Epithelial cell of proximal tubule (primary cell): ENCODE measurements at regions not wholly inside any gene's neighbourhood (a gene's known extent, or its start where the extent isn't known, plus 50 kb on each side); places are given as distances from the start of the nearest gene placed in this dataset.

Experiments
- DNase-seq: peaks from one replicate; pipeline ENCODE4 v3.0.0-alpha.2; 2011; ENCODE audit warnings: low read depth
- H3K4me3 ChIP-seq: 2 replicates; pipeline ENCODE4 v1.5.1; 2011; ENCODE audit warnings: low read depth, mild to moderate bottlenecking, low read length
- TF ChIP-seq, protein P1 (sequence below): conservative IDR thresholded peaks from 2 replicates; pipeline ENCODE4 v1.5.1; 2012; ENCODE audit warnings: low read depth, mild to moderate bottlenecking, low read length

DNA sequence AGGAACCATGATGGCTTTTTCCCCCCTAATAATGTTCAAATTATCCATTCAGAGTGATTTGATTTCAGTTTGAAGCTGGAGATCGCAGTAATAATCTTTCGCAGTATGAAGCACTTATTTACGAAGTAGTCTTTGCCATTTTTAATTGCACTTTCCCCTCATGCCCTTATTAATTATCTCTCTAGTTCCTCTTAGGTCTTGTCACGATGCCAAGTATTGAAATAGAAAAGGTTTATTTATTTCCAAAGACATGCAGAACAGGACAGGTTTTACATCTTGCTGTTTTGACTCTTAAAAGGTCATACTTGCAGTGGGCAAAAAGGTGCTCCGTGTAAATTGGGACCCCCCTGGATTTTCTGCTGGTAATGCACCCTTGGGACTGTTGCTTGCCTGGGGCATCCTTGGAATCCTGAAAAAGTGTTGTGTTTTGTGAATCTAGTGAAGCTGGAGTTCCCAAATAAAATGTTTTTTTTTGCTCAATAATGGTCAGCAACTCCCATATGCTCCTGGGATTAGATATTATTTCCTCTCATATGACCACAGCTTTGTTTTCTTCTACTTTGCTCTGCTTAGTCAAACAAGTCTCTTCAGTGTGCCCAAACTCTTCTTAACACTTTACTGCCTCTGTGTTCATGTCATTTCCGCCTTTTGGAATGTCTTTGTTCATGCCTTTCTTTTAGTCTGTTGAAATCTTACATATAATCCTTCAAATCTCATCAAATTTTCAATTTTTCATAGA is 278.3 kb downstream of the TMEM38B start:
- no peak for DNase-seq
- no peak overlapping the region for H3K4me3 ChIP-seq
- TF ChIP-seq, protein P1, sequence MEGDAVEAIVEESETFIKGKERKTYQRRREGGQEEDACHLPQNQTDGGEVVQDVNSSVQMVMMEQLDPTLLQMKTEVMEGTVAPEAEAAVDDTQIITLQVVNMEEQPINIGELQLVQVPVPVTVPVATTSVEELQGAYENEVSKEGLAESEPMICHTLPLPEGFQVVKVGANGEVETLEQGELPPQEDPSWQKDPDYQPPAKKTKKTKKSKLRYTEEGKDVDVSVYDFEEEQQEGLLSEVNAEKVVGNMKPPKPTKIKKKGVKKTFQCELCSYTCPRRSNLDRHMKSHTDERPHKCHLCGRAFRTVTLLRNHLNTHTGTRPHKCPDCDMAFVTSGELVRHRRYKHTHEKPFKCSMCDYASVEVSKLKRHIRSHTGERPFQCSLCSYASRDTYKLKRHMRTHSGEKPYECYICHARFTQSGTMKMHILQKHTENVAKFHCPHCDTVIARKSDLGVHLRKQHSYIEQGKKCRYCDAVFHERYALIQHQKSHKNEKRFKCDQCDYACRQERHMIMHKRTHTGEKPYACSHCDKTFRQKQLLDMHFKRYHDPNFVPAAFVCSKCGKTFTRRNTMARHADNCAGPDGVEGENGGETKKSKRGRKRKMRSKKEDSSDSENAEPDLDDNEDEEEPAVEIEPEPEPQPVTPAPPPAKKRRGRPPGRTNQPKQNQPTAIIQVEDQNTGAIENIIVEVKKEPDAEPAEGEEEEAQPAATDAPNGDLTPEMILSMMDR, result no peak

DNA sequence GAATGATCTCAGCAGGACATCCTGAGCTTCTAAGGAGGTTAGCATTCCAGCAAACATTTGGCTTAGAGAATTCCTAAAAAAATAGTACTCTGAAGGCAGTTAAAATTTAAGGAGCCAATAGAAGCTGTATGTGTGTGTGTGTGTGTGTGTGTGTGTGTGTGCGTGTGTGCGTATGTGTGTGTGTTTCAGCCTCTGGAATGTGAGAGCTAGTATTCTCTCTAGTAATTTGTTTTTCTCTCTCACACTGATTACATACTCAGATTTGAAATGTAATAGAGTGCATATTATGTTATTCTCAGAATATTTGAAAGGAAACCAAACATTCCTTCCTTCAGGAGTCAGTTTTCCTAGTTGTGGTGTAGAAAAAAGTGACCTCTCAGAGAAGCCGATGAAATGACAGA is 279.6 kb downstream of the TMEM38B start:
- DNase-seq, result no peak
- TF ChIP-seq, protein P1, result no peak
- no peak overlapping the region for H3K4me3 ChIP-seq

DNA sequence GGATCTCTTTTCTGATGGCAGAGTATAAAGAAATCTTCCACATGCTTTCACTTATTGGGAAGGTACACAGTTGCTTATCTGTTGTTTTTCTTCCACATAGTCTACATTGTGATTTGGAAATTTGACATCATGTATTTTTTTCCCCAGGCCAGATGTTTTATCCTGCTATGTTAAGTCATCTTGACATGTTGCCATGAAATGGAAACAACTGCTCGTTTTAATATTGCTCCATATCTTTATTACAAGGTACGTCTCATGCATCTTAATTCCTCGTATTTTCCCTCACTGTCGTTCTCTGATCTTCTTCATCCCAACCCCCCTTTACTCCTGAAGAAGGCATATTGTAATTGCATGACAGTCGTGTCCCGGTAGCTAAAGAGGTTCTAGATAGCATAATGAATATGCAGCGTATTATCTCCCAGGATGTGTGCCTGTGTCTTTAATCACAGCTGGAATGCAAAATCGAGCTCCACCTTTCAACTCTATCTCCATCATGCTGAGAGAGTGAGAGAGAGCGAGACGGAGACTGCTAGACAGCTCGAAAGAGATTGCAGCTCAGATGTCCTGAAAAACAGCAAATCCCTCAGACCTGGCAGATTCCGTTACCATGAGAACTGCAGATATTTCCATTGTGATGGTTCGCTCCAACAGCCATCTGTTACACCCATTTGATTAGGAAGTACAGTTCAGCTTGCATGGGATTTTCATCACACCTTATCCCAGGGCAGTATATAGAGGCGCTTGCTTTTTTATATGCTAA is 281.7 kb downstream of the TMEM38B start:
- TF ChIP-seq, protein P1, result no peak
- H3K4me3 ChIP-seq, result no peak overlapping the region
- DNase-seq, result no peak

DNA sequence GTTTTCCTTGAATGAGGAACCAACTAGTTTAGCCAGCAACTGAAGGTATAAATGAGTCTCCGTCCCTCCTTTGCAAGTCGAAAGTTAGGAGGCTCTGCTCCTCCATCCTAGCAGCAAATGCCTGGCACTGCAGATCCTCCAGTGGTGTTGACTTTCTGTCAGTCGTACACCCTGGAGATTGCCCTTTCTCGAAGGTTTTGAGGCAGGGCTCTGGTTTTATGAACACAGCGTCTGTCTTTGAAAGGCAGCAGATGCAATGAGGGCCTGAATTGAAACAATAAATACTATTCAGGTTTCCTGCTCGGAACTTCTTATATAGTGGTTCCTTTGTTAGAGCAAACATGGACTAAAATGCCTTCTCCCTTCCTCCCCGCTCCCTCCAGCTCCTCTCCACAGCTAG is 284.0 kb downstream of the TMEM38B start:
- DNase-seq, result no peak
- H3K4me3 ChIP-seq, result no peak overlapping the region
- TF ChIP-seq, protein P1, result no peak

DNA sequence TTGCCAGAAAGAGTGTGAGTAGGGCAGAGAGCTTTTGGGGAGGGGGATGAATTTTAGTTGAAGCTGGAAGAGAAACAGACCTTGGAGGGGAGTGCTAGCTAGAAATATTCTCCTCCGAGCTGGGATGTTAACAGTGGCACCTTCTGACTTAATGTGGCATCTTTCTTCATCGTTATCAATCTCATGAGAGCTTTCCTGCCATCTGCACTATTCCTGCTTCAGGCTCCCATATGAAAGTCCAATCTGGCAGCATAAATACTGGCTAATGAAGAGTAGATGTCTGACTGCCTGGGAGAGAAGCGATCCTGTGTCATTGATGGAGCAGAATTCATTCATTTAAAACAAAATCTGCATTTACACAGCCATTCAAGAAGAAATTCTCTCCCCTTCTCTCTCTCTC is 284.5 kb downstream of the TMEM38B start:
- no peak for DNase-seq
- no peak overlapping the region for H3K4me3 ChIP-seq
- TF ChIP-seq, protein P1, result no peak

DNA sequence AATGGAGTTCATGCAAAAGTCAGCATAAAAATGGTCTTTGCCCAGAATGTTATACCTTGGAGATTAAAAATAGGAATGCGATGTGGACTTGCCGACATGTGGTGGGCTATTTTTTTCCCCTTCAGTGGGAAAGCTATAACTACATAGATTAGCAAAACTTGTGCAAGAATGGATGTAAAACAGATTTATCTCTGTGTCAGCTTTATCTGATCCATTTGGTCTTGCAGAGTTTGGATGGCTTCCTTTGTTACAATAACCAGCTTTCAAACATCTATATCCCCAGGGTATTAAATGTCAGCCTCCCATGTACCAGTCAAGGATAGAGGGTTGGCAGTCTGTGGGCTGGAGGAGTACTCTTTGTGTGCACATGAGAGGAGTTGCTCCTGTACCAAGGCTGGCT is 284.9 kb downstream of the TMEM38B start:
- no peak for DNase-seq
- TF ChIP-seq, protein P1, result no peak
- no peak overlapping the region for H3K4me3 ChIP-seq

DNA sequence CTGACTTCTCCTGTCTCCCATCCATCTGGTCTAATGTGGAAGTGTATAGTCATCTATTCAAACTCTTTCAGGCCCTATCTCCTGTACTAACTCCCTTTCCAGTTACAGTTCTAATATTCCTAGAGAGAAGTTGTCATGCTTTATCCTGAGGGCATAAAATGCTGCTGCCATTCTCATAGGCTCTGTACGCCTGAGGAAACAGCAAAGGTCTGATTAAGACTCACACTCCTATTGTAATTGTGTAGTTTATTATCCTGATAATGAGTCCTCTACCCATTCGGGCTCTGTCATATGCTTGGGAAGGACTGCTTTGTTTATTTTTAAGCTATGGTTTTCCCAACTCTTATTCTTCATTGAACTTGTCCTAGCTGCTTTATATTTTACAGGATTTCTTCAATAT is 290.4 kb downstream of the TMEM38B start:
- TF ChIP-seq, protein P1, result no peak
- H3K4me3 ChIP-seq, result no peak overlapping the region
- DNase-seq, result no peak
